ENCODE measurements at regions not wholly inside any gene's neighbourhood (a gene's known extent, or its start where the extent isn't known, plus 50 kb on each side); places are given as distances from the start of the nearest gene placed in this dataset.

DNA sequence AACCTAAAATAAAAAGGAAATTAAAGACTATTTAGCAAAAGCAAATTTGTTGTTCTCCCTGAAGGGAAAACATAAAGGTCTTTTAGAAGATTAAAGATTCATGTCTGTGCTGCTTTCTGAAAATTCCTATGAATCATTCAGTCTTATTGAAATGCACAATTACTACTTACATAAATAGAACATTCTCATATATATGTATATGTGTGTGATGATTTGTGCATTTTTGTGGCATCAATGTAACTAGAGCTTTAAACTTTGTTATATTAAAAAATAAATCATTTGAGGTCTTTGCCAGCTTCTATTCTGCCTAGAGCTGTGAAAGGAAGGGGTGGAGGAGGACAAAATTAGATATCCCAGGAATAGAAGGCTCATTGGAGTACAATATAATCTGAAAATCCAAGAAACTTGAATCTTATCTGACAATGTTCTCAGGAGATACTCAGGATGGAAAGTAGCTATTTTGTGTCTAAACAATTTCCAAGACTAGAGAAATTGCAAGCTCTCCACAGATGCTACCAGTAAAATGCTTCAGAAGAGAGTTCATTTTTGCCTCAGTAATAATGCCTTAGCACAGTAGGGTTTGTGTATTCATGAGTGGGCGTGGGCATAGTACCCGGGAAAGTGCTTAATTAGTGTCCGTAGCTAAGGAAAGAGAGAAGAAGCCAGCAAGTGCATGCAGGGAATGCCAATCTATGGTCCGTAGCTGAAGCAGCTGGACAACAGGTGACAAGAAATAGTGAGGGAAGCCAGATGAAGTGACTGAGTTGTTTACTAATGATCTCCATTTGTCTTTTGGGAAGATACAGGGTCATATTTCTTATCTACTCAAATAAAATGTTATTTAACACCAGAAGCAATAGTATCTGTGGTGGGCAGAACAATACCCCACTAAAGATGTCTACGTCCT is 395.5 kb upstream of the NBEA start:
- no peak for DNase-seq (ENCODE audit: low read depth)
- no peak overlapping the region for H3K4me3 ChIP-seq (ENCODE audit: control insufficient read depth, low read depth, low read length)
- TF ChIP-seq, protein P1, sequence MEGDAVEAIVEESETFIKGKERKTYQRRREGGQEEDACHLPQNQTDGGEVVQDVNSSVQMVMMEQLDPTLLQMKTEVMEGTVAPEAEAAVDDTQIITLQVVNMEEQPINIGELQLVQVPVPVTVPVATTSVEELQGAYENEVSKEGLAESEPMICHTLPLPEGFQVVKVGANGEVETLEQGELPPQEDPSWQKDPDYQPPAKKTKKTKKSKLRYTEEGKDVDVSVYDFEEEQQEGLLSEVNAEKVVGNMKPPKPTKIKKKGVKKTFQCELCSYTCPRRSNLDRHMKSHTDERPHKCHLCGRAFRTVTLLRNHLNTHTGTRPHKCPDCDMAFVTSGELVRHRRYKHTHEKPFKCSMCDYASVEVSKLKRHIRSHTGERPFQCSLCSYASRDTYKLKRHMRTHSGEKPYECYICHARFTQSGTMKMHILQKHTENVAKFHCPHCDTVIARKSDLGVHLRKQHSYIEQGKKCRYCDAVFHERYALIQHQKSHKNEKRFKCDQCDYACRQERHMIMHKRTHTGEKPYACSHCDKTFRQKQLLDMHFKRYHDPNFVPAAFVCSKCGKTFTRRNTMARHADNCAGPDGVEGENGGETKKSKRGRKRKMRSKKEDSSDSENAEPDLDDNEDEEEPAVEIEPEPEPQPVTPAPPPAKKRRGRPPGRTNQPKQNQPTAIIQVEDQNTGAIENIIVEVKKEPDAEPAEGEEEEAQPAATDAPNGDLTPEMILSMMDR (conservative IDR thresholded peaks at IDR 0.05; ENCODE audit: control insufficient read depth, insufficient read depth, low read depth, low read length), result no peak

GRCh38 chr13:34547929-34548328 is 394.1 kb upstream of the NBEA start:
- H3K4me3 ChIP-seq (ENCODE audit: control insufficient read depth, low read depth, low read length), result no peak overlapping the region
- TF ChIP-seq, protein P1 (conservative IDR thresholded peaks at IDR 0.05; ENCODE audit: control insufficient read depth, insufficient read depth, low read depth, low read length), result no peak
- no peak for DNase-seq (ENCODE audit: low read depth)

DNA sequence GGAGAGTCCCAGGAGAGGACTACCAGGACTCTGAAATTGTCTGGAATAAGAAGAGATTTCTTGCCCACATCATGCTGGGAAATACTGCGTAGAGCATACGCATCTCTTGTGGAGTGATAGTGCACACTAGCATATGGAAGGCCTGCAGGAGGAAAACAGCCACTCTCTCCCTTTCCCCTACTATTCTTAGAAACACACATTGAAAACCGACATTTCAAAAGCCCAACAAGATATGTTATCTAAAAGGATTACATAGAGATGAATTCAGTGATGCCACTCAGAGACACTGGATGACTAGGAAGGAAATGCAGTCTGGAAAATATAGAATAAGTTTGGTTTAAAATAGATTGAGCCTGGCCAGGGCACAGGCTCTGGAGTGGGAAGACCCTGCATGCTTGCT is 388.7 kb upstream of the NBEA start:
- H3K4me3 ChIP-seq (ENCODE audit: control insufficient read depth, low read depth, low read length), result no peak overlapping the region
- TF ChIP-seq, protein P1 (conservative IDR thresholded peaks at IDR 0.05; ENCODE audit: control insufficient read depth, insufficient read depth, low read depth, low read length), result no peak
- no peak for DNase-seq (ENCODE audit: low read depth)

GRCh38 chr13:34555988-34556387 is 386.1 kb upstream of the NBEA start:
- TF ChIP-seq, protein P1 (conservative IDR thresholded peaks at IDR 0.05; ENCODE audit: control insufficient read depth, insufficient read depth, low read depth, low read length), result no peak
- no peak overlapping the region for H3K4me3 ChIP-seq (ENCODE audit: control insufficient read depth, low read depth, low read length)
- no peak for DNase-seq (ENCODE audit: low read depth)

- TF ChIP-seq, protein P1 (conservative IDR thresholded peaks at IDR 0.05; ENCODE audit: control insufficient read depth, insufficient read depth, low read depth, low read length), result no peak
- DNase-seq (ENCODE audit: low read depth), result no peak
- H3K4me3 ChIP-seq (ENCODE audit: control insufficient read depth, low read depth, low read length), result no peak overlapping the region
Observed at GRCh38 chr13:34561033-34561432, 381.0 kb upstream of the NBEA start.

GRCh38 chr13:34567597-34567996 is 374.5 kb upstream of the NBEA start:
- DNase-seq (ENCODE audit: low read depth), result no peak
- TF ChIP-seq, protein P1 (conservative IDR thresholded peaks at IDR 0.05; ENCODE audit: control insufficient read depth, insufficient read depth, low read depth, low read length), result no peak
- H3K4me3 ChIP-seq (ENCODE audit: control insufficient read depth, low read depth, low read length), result no peak overlapping the region
